GM23338 (cell line): ENCODE measurements at regions not wholly inside any gene's neighbourhood (a gene's known extent, or its start where the extent isn't known, plus 50 kb on each side); places are given as distances from the start of the nearest gene placed in this dataset.

Source experiments
- ATAC-seq: fragments of 200-7000 bp; cut with Tn5 transposase; 3 replicates; pipeline ENCODE4 v1.9.1; 2020
- DNase-seq: peaks from one replicate; pipeline ENCODE4 v3.0.0-alpha.2; 2015; ENCODE audit warnings: low spot score
- H2AFZ ChIP-seq: fragments of 200-600 bp; sonication (generic); 2 replicates; pipeline ENCODE4 v1.8.0; 2016; ENCODE audit warnings: antibody characterized with exemption, mild to moderate bottlenecking, moderate library complexity
- H3F3A ChIP-seq: fragments of 200-600 bp; sonication (generic); replicated peaks from 2 replicates; pipeline ENCODE4 v1.8.0; 2017; ENCODE audit warnings: antibody characterized with exemption, mixed run types, low read depth
- H3K27ac ChIP-seq: fragments of 200-600 bp; sonication (generic); 2 replicates; pipeline ENCODE4 v1.6.1; 2016; ENCODE audit warnings: low read depth
- H3K27me3 ChIP-seq: fragments of 200-600 bp; sonication (generic); 2 replicates; pipeline ENCODE4 v1.8.0; 2016; ENCODE audit warnings: mild to moderate bottlenecking, mixed run types, moderate library complexity; ENCODE audit not compliant: insufficient read depth
- H3K36me3 ChIP-seq: fragments of 200-600 bp; sonication (generic); 2 replicates; pipeline ENCODE4 v1.8.0; 2016; ENCODE audit warnings: mild to moderate bottlenecking; ENCODE audit not compliant: insufficient read depth
- H3K4me1 ChIP-seq: fragments of 200-600 bp; sonication (generic); 2 replicates; pipeline ENCODE4 v1.8.0; 2016; ENCODE audit warnings: mild to moderate bottlenecking, moderate library complexity; ENCODE audit not compliant: insufficient read depth
- H3K4me2 ChIP-seq: fragments of 200-600 bp; sonication (generic); 2 replicates; pipeline ENCODE4 v1.7.1; 2017; ENCODE audit warnings: mixed run types
- H3K4me3 ChIP-seq: fragments of 200-600 bp; sonication (generic); 2 replicates; pipeline ENCODE4 v1.6.1; 2016; ENCODE audit warnings: mixed run types
- H3K79me2 ChIP-seq: fragments of 200-600 bp; sonication (generic); replicated peaks from 2 replicates; pipeline ENCODE4 v1.8.0; 2017; ENCODE audit warnings: mild to moderate bottlenecking; ENCODE audit not compliant: insufficient read depth
- H3K9me2 ChIP-seq: fragments of 200-600 bp; sonication (generic); 2 replicates; pipeline ENCODE4 v1.8.0; 2017; ENCODE audit not compliant: insufficient read depth
- H4K20me1 ChIP-seq: fragments of 200-600 bp; sonication (generic); replicated peaks from 2 replicates; pipeline ENCODE4 v1.8.0; 2017; ENCODE audit warnings: mild to moderate bottlenecking; ENCODE audit not compliant: insufficient read depth
- H3K27ac Mint-ChIP-seq: 2 replicates; pipeline ENCODE4 v1.8.0; 2020; ENCODE audit warnings: inconsistent platforms, mild to moderate bottlenecking, moderate library complexity, mixed read lengths
- H3K27me3 Mint-ChIP-seq: 3 replicates; pipeline ENCODE4 v1.8.0; 2022; ENCODE audit warnings: low read depth, mild to moderate bottlenecking, moderate library complexity, mixed read lengths, inconsistent platforms; ENCODE audit not compliant: insufficient read depth, poor library complexity
- H3K36me3 Mint-ChIP-seq: 3 replicates; pipeline ENCODE4 v1.8.0; 2021; ENCODE audit warnings: low read depth, mild to moderate bottlenecking, inconsistent platforms, moderate library complexity, mixed read lengths
- H3K4me1 Mint-ChIP-seq: 3 replicates; pipeline ENCODE4 v1.8.0; 2020; ENCODE audit warnings: mild to moderate bottlenecking, inconsistent platforms, mixed read lengths
- H3K4me3 Mint-ChIP-seq: 3 replicates; pipeline ENCODE4 v1.8.0; 2021; ENCODE audit warnings: moderate library complexity, mild to moderate bottlenecking, inconsistent platforms, mixed read lengths
- H3K9me3 Mint-ChIP-seq: 3 replicates; pipeline ENCODE4 v1.8.0; 2020; ENCODE audit warnings: moderate library complexity, mild to moderate bottlenecking, inconsistent platforms, mixed read lengths
- CREB1 ChIP-seq: fragments of 250-450 bp; sonication (Bioruptor Pico); IDR thresholded peaks from 2 replicates; pipeline ENCODE4 v1.5.0; 2020; ENCODE audit warnings: low read depth, mild to moderate bottlenecking, moderate library complexity
- ETS1 ChIP-seq: IDR thresholded peaks from 2 replicates; pipeline ENCODE4 v1.6.1; 2016; ENCODE audit warnings: antibody characterized with exemption
- EZH2 ChIP-seq: fragments of 200-600 bp; sonication (generic); IDR thresholded peaks from one replicate; pipeline ENCODE4 v1.8.0; 2017; ENCODE audit warnings: antibody characterized with exemption, mild to moderate bottlenecking, low read depth; ENCODE audit not compliant: unreplicated experiment
- JUNB ChIP-seq: IDR thresholded peaks from one replicate; pipeline ENCODE4 v1.6.1; 2016; ENCODE audit warnings: antibody characterized with exemption; ENCODE audit not compliant: unreplicated experiment
- NANOG ChIP-seq: IDR thresholded peaks from 2 replicates; pipeline ENCODE4 v1.6.1; 2016; ENCODE audit warnings: antibody characterized with exemption, borderline replicate concordance
- STAT1 ChIP-seq: IDR thresholded peaks from one replicate; pipeline ENCODE4 v1.6.1; 2016; ENCODE audit warnings: antibody characterized with exemption; ENCODE audit not compliant: unreplicated experiment
- ZNF331 ChIP-seq: fragments of 250-450 bp; sonication (Bioruptor Pico); IDR thresholded peaks from 2 replicates; pipeline ENCODE4 v1.5.0; 2020; ENCODE audit warnings: low read depth, mild to moderate bottlenecking, moderate library complexity
- TF ChIP-seq, protein P1 (sequence below): fragments of 250-450 bp; sonication (Bioruptor Pico); IDR thresholded peaks from 2 replicates; pipeline ENCODE4 v1.5.0; 2020; ENCODE audit warnings: mild to moderate bottlenecking, moderate library complexity
- TF ChIP-seq, protein P2 (sequence below), 2 experiments: fragments of 200-600 bp in 1 of 2; sonication (generic) in 1 of 2; conservative IDR thresholded peaks; 2 replicates each; pipeline versions ENCODE4 v1.5.1 to v1.6.1; 2016 to 2017; ENCODE audit warnings: antibody characterized with exemption in 2 of 2, low read depth in 2 of 2, mild to moderate bottlenecking in 2 of 2, moderate library complexity in 1 of 2

- TF ChIP-seq, protein P1, sequence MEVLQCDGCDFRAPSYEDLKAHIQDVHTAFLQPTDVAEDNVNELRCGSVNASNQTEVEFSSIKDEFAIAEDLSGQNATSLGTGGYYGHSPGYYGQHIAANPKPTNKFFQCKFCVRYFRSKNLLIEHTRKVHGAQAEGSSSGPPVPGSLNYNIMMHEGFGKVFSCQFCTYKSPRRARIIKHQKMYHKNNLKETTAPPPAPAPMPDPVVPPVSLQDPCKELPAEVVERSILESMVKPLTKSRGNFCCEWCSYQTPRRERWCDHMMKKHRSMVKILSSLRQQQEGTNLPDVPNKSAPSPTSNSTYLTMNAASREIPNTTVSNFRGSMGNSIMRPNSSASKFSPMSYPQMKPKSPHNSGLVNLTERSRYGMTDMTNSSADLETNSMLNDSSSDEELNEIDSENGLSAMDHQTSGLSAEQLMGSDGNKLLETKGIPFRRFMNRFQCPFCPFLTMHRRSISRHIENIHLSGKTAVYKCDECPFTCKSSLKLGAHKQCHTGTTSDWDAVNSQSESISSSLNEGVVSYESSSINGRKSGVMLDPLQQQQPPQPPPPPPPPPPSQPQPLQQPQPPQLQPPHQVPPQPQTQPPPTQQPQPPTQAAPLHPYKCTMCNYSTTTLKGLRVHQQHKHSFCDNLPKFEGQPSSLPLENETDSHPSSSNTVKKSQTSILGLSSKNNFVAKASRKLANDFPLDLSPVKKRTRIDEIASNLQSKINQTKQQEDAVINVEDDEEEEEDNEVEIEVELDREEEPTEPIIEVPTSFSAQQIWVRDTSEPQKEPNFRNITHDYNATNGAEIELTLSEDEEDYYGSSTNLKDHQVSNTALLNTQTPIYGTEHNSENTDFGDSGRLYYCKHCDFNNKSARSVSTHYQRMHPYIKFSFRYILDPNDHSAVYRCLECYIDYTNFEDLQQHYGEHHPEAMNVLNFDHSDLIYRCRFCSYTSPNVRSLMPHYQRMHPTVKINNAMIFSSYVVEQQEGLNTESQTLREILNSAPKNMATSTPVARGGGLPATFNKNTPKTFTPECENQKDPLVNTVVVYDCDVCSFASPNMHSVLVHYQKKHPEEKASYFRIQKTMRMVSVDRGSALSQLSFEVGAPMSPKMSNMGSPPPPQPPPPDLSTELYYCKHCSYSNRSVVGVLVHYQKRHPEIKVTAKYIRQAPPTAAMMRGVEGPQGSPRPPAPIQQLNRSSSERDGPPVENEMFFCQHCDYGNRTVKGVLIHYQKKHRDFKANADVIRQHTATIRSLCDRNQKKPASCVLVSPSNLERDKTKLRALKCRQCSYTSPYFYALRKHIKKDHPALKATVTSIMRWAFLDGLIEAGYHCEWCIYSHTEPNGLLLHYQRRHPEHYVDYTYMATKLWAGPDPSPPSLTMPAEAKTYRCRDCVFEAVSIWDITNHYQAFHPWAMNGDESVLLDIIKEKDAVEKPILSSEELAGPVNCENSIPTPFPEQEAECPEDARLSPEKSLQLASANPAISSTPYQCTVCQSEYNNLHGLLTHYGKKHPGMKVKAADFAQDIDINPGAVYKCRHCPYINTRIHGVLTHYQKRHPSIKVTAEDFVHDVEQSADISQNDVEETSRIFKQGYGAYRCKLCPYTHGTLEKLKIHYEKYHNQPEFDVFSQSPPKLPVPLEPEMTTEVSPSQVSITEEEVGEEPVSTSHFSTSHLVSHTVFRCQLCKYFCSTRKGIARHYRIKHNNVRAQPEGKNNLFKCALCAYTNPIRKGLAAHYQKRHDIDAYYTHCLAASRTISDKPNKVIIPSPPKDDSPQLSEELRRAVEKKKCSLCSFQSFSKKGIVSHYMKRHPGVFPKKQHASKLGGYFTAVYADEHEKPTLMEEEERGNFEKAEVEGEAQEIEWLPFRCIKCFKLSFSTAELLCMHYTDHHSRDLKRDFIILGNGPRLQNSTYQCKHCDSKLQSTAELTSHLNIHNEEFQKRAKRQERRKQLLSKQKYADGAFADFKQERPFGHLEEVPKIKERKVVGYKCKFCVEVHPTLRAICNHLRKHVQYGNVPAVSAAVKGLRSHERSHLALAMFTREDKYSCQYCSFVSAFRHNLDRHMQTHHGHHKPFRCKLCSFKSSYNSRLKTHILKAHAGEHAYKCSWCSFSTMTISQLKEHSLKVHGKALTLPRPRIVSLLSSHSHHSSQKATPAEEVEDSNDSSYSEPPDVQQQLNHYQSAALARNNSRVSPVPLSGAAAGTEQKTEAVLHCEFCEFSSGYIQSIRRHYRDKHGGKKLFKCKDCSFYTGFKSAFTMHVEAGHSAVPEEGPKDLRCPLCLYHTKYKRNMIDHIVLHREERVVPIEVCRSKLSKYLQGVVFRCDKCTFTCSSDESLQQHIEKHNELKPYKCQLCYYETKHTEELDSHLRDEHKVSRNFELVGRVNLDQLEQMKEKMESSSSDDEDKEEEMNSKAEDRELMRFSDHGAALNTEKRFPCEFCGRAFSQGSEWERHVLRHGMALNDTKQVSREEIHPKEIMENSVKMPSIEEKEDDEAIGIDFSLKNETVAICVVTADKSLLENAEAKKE (CRISPR knock-in tag) = no peak
These were observed 137.1 kb upstream of the RMP24 start (continued) for GRCh38 chr18:35835366-35835765.

- Histone ChIP-seq H3K36me3 (peaks cover 30% of the 10 kb centered on the region), H4K20me1 (no peaks in the 10 kb centered on the region), H2AFZ (no peak overlapping the region), H3K4me1 (no peaks in the 10 kb centered on the region), H3K4me3 (no peak overlapping the region), H3K27ac (no peak overlapping the region; the same call in 1 of the 2 replicates), H3F3A (no peaks in the 10 kb centered on the region), H3K4me2 (no peak overlapping the region), H3K79me2 (no peaks in the 10 kb centered on the region), H3K9me2 (0 out of 2 replicates have a peak, but pooled peaks cover 10% of the 10 kb centered on the region), H3K27me3 (no peaks in the 10 kb centered on the region)
- no peak for ATAC-seq
- DNase-seq = no peak
- Mint-ChIP-seq H3K4me3 (no peak overlapping the region), H3K9me3 (peaks cover 66% of the 10 kb centered on the region), H3K27ac (no peak overlapping the region), H3K4me1 (no peaks in the 10 kb centered on the region), H3K27me3 (peaks cover 9% of the 10 kb centered on the region), H3K36me3 (peaks cover 70% of the 10 kb centered on the region)
- TF ChIP-seq EZH2 (no peak), ZNF331 (CRISPR knock-in tag) (no peak), CREB1 (no peak), STAT1 (no peak), NANOG (no peak), JUNB (no peak), ETS1 (no peak)
- TF ChIP-seq, protein P2, sequence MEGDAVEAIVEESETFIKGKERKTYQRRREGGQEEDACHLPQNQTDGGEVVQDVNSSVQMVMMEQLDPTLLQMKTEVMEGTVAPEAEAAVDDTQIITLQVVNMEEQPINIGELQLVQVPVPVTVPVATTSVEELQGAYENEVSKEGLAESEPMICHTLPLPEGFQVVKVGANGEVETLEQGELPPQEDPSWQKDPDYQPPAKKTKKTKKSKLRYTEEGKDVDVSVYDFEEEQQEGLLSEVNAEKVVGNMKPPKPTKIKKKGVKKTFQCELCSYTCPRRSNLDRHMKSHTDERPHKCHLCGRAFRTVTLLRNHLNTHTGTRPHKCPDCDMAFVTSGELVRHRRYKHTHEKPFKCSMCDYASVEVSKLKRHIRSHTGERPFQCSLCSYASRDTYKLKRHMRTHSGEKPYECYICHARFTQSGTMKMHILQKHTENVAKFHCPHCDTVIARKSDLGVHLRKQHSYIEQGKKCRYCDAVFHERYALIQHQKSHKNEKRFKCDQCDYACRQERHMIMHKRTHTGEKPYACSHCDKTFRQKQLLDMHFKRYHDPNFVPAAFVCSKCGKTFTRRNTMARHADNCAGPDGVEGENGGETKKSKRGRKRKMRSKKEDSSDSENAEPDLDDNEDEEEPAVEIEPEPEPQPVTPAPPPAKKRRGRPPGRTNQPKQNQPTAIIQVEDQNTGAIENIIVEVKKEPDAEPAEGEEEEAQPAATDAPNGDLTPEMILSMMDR (conservative IDR thresholded peaks at IDR 0.05; ENCODE audit: low read depth in 2 of 2) = no peak
These were observed 136.6 kb upstream of the RMP24 start for GRCh38 chr18:35835833-35836232.
